ENCODE measurements at regions not wholly inside any gene's neighbourhood (a gene's known extent, or its start where the extent isn't known, plus 50 kb on each side); places are given as distances from the start of the nearest gene placed in this dataset.
"Not testable (repeated sequence)": the region's sequence is repeated elsewhere in the genome, so short reads cannot be mapped to it uniquely, and the experiment has no call there.

GRCh38 chr3:82128271-82128670 is 366.8 kb upstream of the GBE1 start:
- DNase-seq (ENCODE audit: low read depth in 2 of 3, low spot score in 2 of 3), result no peak

DNA sequence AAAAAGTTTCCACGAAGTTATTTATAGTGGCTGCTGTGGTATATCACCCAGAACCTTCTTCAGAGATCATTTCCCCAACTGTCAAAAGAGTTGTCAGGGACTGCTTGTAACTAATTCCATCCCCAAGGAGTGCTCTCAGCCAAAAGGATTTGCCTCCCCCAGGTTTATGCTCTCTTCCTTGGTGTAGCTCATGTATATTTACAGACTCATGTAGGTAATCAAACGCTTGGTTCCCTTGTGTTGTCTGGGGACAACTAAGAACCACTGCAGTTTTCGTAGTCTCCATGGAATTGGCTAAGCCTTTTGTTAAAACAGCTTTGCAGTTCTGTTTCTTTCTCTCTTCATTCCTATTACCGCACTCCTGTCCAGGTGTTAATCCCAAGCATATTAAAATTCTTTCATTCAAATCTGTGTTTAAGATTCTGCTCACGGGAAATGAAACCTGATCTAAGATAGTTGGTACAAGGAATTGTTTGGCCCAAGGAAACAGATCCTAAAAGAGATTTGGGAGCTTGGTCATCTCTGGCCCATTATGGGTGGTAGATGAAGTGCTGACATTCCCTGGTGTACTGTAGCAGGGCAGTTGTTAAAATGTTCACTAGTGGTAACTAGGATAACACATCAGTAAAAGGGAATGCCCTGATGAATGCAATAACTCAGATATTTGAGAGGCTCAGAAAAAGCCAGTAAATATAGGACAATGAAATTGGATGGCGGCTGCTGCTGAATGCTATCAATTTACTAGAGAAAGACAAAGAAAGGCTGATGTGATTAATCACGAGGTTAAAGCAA is 361.3 kb upstream of the GBE1 start:
- no peak for DNase-seq (ENCODE audit: low read depth in 2 of 3, low spot score in 2 of 3)

DNA sequence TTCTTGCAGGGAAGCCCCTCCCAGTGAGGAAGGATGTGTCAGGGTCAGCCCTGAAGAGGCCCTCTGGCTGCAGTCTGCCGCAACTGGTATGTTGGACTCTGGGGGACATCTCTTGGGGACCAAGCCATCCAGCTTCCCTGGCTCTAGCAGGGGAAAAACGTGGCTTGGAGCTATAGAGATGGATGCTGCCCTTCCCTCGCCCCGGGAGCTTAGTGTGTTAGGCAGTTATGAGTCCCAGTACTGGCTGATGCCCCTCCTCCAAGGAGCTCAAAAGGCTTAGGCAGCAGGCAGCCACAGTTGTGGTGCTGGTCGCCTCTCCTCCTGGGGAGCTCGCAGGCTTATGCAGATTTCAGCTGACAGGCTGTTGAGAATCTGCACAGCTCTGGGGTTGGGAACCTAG is 353.1 kb upstream of the GBE1 start:
- no peak for DNase-seq (ENCODE audit: low read depth in 2 of 3, low spot score in 2 of 3)

DNA sequence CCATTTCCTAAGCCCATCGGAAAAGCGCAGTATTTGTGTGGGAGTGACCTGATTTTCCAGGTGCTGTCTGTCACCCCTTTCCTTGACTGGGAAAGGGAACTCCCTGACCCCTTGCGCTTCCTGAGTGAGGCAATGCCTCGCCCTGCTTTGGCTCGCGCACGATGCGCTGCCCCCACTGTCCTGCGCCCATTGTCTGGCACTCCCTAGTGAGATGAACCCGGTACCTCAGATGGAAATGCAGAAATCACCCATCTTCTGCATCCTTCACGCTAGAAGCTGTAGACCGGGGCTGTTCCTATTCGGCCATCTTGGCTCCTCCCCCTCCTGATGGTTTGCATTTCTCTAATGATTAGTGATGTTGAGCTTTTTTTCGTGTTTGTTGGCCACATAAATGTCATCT is 349.3 kb upstream of the GBE1 start:
- not testable (repeated sequence) for DNase-seq (ENCODE audit: low read depth in 2 of 3, low spot score in 2 of 3)

- DNase-seq (ENCODE audit: low read depth in 2 of 3, low spot score in 2 of 3), result no peak
Measured at GRCh38 chr3:82103241-82103640, 341.8 kb upstream of the GBE1 start.

DNA sequence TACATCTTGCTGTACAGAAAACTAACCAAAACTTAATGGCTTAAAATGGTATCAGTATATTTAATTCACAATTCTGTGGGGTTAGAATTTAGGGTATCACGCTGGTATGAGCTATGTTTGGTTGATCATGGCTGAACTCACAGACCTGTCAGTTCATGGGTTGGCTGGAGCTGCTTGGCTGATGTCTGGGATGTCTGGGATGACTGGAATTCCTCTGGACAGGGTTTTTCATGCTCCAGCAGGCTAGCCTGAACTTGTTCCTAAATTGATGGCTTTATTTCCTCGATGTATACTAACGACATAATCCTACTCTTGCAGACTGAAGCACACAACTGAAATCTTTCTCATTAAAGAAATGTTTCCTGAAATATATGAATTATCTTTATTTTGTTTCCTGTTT is 338.9 kb upstream of the GBE1 start:
- DNase-seq (ENCODE audit: low read depth in 2 of 3, low spot score in 2 of 3), result no peak

DNA sequence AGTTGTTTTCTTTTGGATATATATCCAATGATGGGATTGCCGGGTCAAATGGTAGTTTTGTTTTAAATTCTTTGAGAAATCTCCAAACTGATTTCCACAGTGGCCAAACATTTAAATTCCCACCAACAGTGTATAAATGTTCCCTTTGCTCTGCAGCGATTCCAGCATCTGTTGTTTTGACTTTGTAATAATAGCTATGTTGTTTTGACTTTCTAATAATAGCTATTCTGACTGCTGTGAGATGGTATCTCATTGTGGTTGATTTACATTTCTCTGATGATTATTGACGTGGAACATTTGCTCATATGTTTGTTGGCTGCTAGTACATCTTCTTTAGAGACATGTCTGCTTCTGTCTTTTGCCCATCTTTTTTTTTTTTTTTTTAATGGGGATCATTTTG is 332.2 kb upstream of the GBE1 start:
- DNase-seq (ENCODE audit: low read depth in 2 of 3, low spot score in 2 of 3), result no peak

DNA sequence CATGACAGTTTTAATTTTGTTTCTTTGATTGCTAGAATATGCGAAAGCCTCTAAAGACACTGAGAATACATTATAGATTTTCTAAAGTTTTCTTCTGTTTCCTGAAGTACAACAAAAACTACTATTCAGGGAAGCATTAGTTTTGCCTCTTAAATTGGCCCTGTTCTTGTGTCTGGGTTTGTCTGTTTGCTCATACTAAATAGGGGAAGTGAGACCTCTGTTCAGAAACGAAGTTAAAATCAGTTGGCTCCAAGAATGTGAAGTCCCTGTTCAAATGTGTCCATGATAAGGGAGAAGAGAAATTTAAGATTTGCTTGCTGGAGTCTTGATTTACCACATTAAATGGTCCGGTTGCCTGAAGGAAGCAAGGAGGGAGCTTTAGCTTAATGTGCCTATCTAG is 327.3 kb upstream of the GBE1 start:
- DNase-seq (ENCODE audit: low read depth in 2 of 3, low spot score in 2 of 3), result no peak

- DNase-seq (ENCODE audit: low read depth in 2 of 3, low spot score in 2 of 3), result no peak
Measured at GRCh38 chr3:82087958-82088357, 326.5 kb upstream of the GBE1 start.

GRCh38 chr3:82085851-82086475 is 324.5 kb upstream of the GBE1 start:
- DNase-seq (ENCODE audit: low read depth in 2 of 3, low spot score in 2 of 3), result no peak

GRCh38 chr3:82085356-82085755 is 323.9 kb upstream of the GBE1 start:
- no peak for DNase-seq (ENCODE audit: low read depth in 2 of 3, low spot score in 2 of 3)

- DNase-seq (ENCODE audit: low read depth in 2 of 3, low spot score in 2 of 3), result no peak
Measured at GRCh38 chr3:82084824-82085223, 323.4 kb upstream of the GBE1 start.

DNA sequence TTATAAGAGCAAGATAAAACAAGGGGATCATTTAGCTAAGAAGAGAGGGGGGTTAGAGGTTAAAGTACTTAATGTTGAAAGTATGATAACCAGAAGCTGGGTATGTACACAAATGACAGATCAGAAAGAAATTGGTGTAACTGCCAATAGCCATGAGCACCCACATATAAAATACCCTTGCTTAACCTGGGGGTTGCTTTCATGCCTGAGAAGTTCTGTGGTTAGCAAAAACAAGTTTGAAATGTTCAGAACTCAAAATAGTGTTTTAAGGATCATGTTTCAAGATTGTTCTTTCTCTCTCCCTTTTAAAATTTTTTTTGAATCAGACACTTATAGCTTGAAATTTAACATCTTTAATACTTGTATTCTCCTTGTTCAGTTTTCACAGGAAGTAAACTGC is 321.4 kb upstream of the GBE1 start:
- DNase-seq (ENCODE audit: low read depth in 2 of 3, low spot score in 2 of 3), result no peak

GRCh38 chr3:82081351-82081750 is 319.9 kb upstream of the GBE1 start:
- DNase-seq (ENCODE audit: low read depth in 2 of 3, low spot score in 2 of 3), result no peak

DNA sequence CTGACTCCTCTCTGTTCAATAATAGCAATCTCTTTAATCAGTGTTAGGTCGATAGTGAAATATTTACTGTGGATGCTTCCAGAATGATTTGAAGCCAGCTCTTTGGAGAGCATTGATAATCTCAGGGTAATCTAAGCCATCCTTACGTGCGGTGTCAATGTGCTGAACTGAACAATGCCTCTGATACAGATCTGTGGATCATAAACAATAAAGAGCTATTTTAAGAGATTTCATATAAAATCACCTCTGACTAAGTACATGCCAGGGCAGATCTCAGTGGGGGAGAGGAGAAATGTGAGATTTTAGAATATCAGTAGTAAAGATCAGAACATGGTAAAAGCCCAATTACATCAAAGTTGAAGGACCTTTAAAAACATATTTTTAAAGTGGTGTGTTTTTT is 319.3 kb upstream of the GBE1 start:
- no peak for DNase-seq (ENCODE audit: low read depth in 2 of 3, low spot score in 2 of 3)

DNA sequence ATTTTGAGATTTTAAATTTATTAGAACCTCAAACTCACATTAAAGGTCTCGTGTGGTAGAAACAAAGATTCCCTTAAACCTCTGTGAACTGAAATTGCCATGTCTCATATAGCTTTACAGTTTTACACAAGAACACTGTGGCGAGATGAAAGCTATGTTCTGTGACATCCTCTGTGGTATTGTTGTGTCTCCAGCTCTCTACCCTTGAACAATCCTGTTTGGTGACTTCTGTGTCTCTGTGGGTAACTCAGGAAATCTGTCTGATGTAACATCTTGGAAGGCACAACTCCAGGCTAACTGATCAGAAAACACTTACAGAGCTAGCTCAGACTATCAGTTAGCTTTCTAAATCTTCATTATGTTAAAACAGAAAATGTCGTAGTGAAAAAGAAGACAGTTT is 318.8 kb upstream of the GBE1 start:
- DNase-seq (ENCODE audit: low read depth in 2 of 3, low spot score in 2 of 3), result no peak

DNA sequence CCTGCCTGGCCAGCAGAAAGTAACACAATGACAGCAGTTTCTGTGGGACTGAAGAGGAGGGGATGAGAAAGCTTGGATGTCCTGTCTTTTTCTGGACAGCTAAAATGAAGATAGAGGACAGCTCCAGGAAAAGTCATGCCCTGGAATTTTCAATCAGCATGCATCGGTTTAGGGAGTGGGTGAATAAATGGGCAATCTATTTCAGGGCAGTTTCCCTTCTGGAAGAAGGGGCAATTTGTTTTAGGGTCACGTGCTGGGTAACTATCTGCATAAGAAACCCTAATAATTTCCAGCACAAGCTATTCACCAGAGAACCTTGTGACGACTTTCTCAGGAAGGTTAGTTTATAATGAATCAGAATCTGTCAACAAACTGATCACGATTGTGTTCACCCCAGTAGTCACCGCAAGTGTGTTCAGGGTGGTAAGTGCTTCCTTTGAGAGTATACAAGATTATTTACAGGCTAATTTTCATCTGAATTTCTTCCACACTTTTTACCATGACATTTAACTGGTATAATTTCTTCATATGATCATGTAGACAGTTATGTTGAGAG is 318.0 kb upstream of the GBE1 start:
- no peak for DNase-seq (ENCODE audit: low read depth in 2 of 3, low spot score in 2 of 3)

GRCh38 chr3:82078246-82078645 is 316.8 kb upstream of the GBE1 start:
- no peak for DNase-seq (ENCODE audit: low read depth in 2 of 3, low spot score in 2 of 3)

DNA sequence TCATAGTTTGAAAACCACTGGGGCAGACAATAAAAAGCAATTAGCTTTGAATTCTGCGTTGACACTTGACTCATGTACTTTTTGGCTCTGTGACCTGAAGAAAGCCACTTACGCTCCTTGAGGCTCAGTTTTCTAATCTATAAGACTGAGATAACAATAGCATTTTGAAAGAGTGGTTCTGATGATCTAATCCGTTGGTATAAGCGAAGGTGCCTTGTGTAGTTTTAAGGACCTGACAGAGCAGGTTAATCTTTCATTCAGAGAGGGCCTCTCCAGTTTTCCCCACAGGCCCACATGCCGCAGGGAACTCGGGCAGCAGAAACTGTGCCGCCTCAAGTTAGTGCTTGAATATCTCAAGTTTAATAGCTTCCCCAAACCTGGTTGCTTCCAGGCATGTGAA is 306.0 kb upstream of the GBE1 start:
- DNase-seq (ENCODE audit: low read depth in 2 of 3, low spot score in 2 of 3), result no peak

GRCh38 chr3:82058809-82059208 is 297.4 kb upstream of the GBE1 start:
- no peak for DNase-seq (ENCODE audit: low read depth in 2 of 3, low spot score in 2 of 3)

- no peak for DNase-seq (ENCODE audit: low read depth in 2 of 3, low spot score in 2 of 3)
Measured at GRCh38 chr3:82055792-82056191, 294.3 kb upstream of the GBE1 start.

GRCh38 chr3:82054849-82055248 is 293.4 kb upstream of the GBE1 start:
- no peak for DNase-seq (ENCODE audit: low read depth in 2 of 3, low spot score in 2 of 3)

DNA sequence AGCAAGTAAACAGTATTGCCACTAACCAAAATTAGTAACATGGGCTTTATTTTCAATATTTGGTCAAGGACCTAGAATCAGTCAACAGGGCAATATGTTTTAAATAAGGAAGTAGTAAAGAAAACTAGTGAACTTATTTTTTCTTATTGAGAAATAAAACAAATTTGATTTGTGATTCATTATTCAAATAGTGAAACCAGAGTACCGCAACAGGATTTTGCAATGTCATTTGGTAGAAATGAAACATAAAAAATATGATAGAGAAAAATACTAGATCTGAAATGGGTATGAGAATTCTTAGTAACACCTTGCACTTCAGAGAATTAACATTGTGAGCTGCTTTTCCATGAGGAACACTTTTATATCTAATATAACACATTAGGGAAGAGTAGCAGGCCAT is 291.8 kb upstream of the GBE1 start:
- DNase-seq (ENCODE audit: low read depth in 2 of 3, low spot score in 2 of 3), result no peak
